ENCODE measurements at regions not wholly inside any gene's neighbourhood (a gene's known extent, or its start where the extent isn't known, plus 50 kb on each side); places are given as distances from the start of the nearest gene placed in this dataset.

GRCh38 chr22:27401321-27401720 is 400.2 kb downstream of the MN1 start:
- Histone ChIP-seq H3K27me3 (ENCODE audit: insufficient read depth, low read depth, severe bottlenecking) (no peaks in the 10 kb centered on the region), H3K36me3 (no peaks in the 10 kb centered on the region), H3K27ac (no peak overlapping the region), H3K9me3 (ENCODE audit: severe bottlenecking) (no peaks in the 10 kb centered on the region), H3K4me3 (ENCODE audit: low read depth, low read length) (no peak overlapping the region)
- TF ChIP-seq CTCF (IDR thresholded peaks at IDR 0.05; ENCODE audit: low read depth, low read length): no peak
- DNase-seq: no peak

GRCh38 chr22:27404441-27404840 is 397.1 kb downstream of the MN1 start:
- no peak overlapping the region for H3K27ac ChIP-seq
- no peaks in the 10 kb centered on the region for H3K27me3 ChIP-seq (ENCODE audit: insufficient read depth, low read depth, severe bottlenecking)
- no peaks in the 10 kb centered on the region for H3K36me3 ChIP-seq
- H3K4me3 ChIP-seq (ENCODE audit: low read depth, low read length): no peak overlapping the region
- no peak for DNase-seq
- H3K9me3 ChIP-seq (ENCODE audit: severe bottlenecking): no peaks in the 10 kb centered on the region
- no peak for TF ChIP-seq CTCF (IDR thresholded peaks at IDR 0.05; ENCODE audit: low read depth, low read length)

GRCh38 chr22:27405672-27406388 is 395.7 kb downstream of the MN1 start:
- Histone ChIP-seq H3K27me3 (ENCODE audit: insufficient read depth, low read depth, severe bottlenecking) (no peaks in the 10 kb centered on the region), H3K27ac (no peak overlapping the region), H3K4me3 (ENCODE audit: low read depth, low read length) (no peak overlapping the region), H3K36me3 (no peaks in the 10 kb centered on the region), H3K9me3 (ENCODE audit: severe bottlenecking) (no peaks in the 10 kb centered on the region)
- peak; percentile 61 for DNase-seq
- peak; percentile 87 for TF ChIP-seq CTCF (IDR thresholded peaks at IDR 0.05; ENCODE audit: low read depth, low read length)

- Histone ChIP-seq H3K27me3 (ENCODE audit: insufficient read depth, low read depth, severe bottlenecking) (no peaks in the 10 kb centered on the region), H3K27ac (no peak overlapping the region), H3K36me3 (no peaks in the 10 kb centered on the region), H3K4me3 (ENCODE audit: low read depth, low read length) (no peak overlapping the region), H3K9me3 (ENCODE audit: severe bottlenecking) (no peaks in the 10 kb centered on the region)
- no peak for TF ChIP-seq CTCF (IDR thresholded peaks at IDR 0.05; ENCODE audit: low read depth, low read length)
- DNase-seq: no peak
These were observed 395.1 kb downstream of the MN1 start for GRCh38 chr22:27406389-27406861.

- no peak for DNase-seq
- no peaks in the 10 kb centered on the region for H3K36me3 ChIP-seq
- no peaks in the 10 kb centered on the region for H3K27me3 ChIP-seq (ENCODE audit: insufficient read depth, low read depth, severe bottlenecking)
- no peak overlapping the region for H3K4me3 ChIP-seq (ENCODE audit: low read depth, low read length)
- no peak overlapping the region for H3K27ac ChIP-seq
- no peak for TF ChIP-seq CTCF (IDR thresholded peaks at IDR 0.05; ENCODE audit: low read depth, low read length)
- H3K9me3 ChIP-seq (ENCODE audit: severe bottlenecking): no peaks in the 10 kb centered on the region
These were observed 394.1 kb downstream of the MN1 start for GRCh38 chr22:27407369-27407985.
